ENCODE measurements at regions not wholly inside any gene's neighbourhood (a gene's known extent, or its start where the extent isn't known, plus 50 kb on each side); places are given as distances from the start of the nearest gene placed in this dataset.

GRCh38 chr1:209457401-209458125, 126.0 kb upstream of the CAMK1G start:
- H3K27ac Mint-ChIP-seq: no peak overlapping the region
- H3K9me3 Mint-ChIP-seq: peaks cover 5% of the 10 kb centered on the region
- no peaks in the 10 kb centered on the region for H3K4me1 Mint-ChIP-seq (ENCODE audit: low read depth)
- intact Hi-C loops (cut with micrococcal nuclease): no loop called here
- H3K4me3 Mint-ChIP-seq: no peak overlapping the region
- no peak for ATAC-seq
- no peak for TF ChIP-seq CTCF (IDR thresholded peaks at IDR 0.05)
- CTCF ChIA-PET: no interaction called here
- H3K36me3 Mint-ChIP-seq (ENCODE audit: low read depth): no peaks in the 10 kb centered on the region
- POLR2A ChIA-PET: no interaction called here
- H3K27me3 Mint-ChIP-seq: peaks cover 18% of the 10 kb centered on the region
- no peak for DNase-seq

GRCh38 chr1:209458921-209459320, 124.6 kb upstream of the CAMK1G start:
- Mint-ChIP-seq H3K4me1 (ENCODE audit: low read depth) (no peaks in the 10 kb centered on the region), H3K27ac (no peak overlapping the region), H3K4me3 (no peak overlapping the region), H3K36me3 (ENCODE audit: low read depth) (no peaks in the 10 kb centered on the region), H3K9me3 (peaks cover 5% of the 10 kb centered on the region), H3K27me3 (peaks cover 18% of the 10 kb centered on the region)
- ChIA-PET POLR2A (no interaction called here), CTCF (interaction anchor here (1.1 kb wide), 1 partner anchor 103 kb away, joined by 3 read pairs; no protein-coding TSS in a partner anchor)
- ATAC-seq (no peak), DNase-seq (no peak)
- TF ChIP-seq CTCF (IDR thresholded peaks at IDR 0.05): no peak
- intact Hi-C loops (cut with micrococcal nuclease): no loop called here

- TF ChIP-seq CTCF (IDR thresholded peaks at IDR 0.05): no peak
- POLR2A ChIA-PET: interaction anchor here (1.2 kb wide), 1 partner anchor 10 kb away, joined by 3 read pairs; no protein-coding TSS in a partner anchor
- H3K36me3 Mint-ChIP-seq (ENCODE audit: low read depth): no peaks in the 10 kb centered on the region
- H3K4me3 Mint-ChIP-seq: no peak overlapping the region
- H3K9me3 Mint-ChIP-seq: peaks cover 5% of the 10 kb centered on the region
- no peak overlapping the region for H3K27ac Mint-ChIP-seq
- H3K27me3 Mint-ChIP-seq: peaks cover 22% of the 10 kb centered on the region
- ATAC-seq (no peak), DNase-seq (no peak)
- no peaks in the 10 kb centered on the region for H3K4me1 Mint-ChIP-seq (ENCODE audit: low read depth)
- intact Hi-C loops (cut with micrococcal nuclease): no loop called here
- CTCF ChIA-PET: no interaction called here
These were observed 122.3 kb upstream of the CAMK1G start for GRCh38 chr1:209461168-209461567.

GRCh38 chr1:209462433-209462832, 121.1 kb upstream of the CAMK1G start:
- POLR2A ChIA-PET: no interaction called here
- Mint-ChIP-seq H3K4me3 (no peak overlapping the region), H3K9me3 (peaks cover 5% of the 10 kb centered on the region), H3K27ac (no peak overlapping the region), H3K27me3 (peaks cover 15% of the 10 kb centered on the region), H3K4me1 (ENCODE audit: low read depth) (no peaks in the 10 kb centered on the region), H3K36me3 (ENCODE audit: low read depth) (no peaks in the 10 kb centered on the region)
- ATAC-seq: no peak
- no peak for DNase-seq
- no peak for TF ChIP-seq CTCF (IDR thresholded peaks at IDR 0.05)
- intact Hi-C loops (cut with micrococcal nuclease): no loop called here
- CTCF ChIA-PET: no interaction called here

- DNase-seq (no peak), ATAC-seq (no peak)
- Mint-ChIP-seq H3K36me3 (ENCODE audit: low read depth) (no peaks in the 10 kb centered on the region), H3K4me3 (no peak overlapping the region), H3K9me3 (peaks cover 5% of the 10 kb centered on the region), H3K27ac (no peak overlapping the region), H3K27me3 (peaks cover 13% of the 10 kb centered on the region), H3K4me1 (ENCODE audit: low read depth) (no peaks in the 10 kb centered on the region)
- ChIA-PET CTCF (interaction anchor here (0.5 kb wide), 1 partner anchor 128 kb away, joined by 3 read pairs; no protein-coding TSS in a partner anchor), POLR2A (interaction anchor here (0.9 kb wide), 1 partner anchor 102 kb away, joined by 3 read pairs; no protein-coding TSS in a partner anchor)
- intact Hi-C loops (cut with micrococcal nuclease): no loop called here
- TF ChIP-seq CTCF (IDR thresholded peaks at IDR 0.05): no peak
These were observed 120.1 kb upstream of the CAMK1G start for GRCh38 chr1:209463441-209463840.
